ENCODE measurements at regions not wholly inside any gene's neighbourhood (a gene's known extent, or its start where the extent isn't known, plus 50 kb on each side); places are given as distances from the start of the nearest gene placed in this dataset.

GRCh38 chr1:91073299-91073698 lies 51.5 kb upstream of the ZNF644 start:
- no peaks in the 10 kb centered on the region for H3K9me3 ChIP-seq
- H3K36me3 ChIP-seq (ENCODE audit: low read depth), result no peaks in the 10 kb centered on the region
- intact Hi-C loops (cut with DNase I, micrococcal nuclease), result no loop called here
- H3K4me1 ChIP-seq (ENCODE audit: low read depth), result peaks cover 6% of the 10 kb centered on the region
- no peak for TF ChIP-seq CTCF (IDR thresholded peaks at IDR 0.05)
- no peak for DNase-seq
- H3K4me3 ChIP-seq, result no peak overlapping the region
- ATAC-seq, result peak; percentile 73

- no peak for DNase-seq
- ATAC-seq, result no peak
- TF ChIP-seq CTCF (IDR thresholded peaks at IDR 0.05), result no peak
- no peaks in the 10 kb centered on the region for H3K36me3 ChIP-seq (ENCODE audit: low read depth)
- intact Hi-C loops (cut with DNase I, micrococcal nuclease), result no loop called here
- H3K4me1 ChIP-seq (ENCODE audit: low read depth), result peaks cover 6% of the 10 kb centered on the region
- no peaks in the 10 kb centered on the region for H3K9me3 ChIP-seq
- H3K4me3 ChIP-seq, result no peak overlapping the region
Measured at GRCh38 chr1:91071838-91072237, 50.0 kb upstream of the ZNF644 start.
